HK-2 (cell line): ENCODE measurements at regions not wholly inside any gene's neighbourhood (a gene's known extent, or its start where the extent isn't known, plus 50 kb on each side); places are given as distances from the start of the nearest gene placed in this dataset.

Experiments used
- DNase-seq: peaks from one replicate; pipeline ENCODE4 v3.0.0-alpha.2; 2018; ENCODE audit not compliant: unreplicated experiment

DNA sequence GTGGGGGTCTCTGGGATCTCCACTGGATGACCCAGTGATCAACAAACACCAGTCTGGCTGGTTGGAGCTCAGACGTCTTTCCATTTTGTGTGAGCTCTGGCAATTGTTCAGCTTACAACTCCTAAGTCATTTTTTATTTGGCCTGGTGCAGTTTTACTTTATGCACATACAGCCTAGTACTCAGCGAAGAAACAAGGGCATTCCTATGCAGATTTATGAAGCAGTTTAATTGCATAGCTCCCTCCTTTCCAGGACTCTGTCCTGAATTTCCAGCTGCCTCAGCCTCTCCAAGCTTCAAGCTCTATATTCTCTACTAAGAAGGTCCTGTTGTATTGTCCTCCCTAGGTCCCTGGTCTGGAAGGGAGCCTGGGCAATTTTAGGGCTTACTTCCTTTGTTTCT, 145.6 kb upstream of the GALNT17 start:
- DNase-seq: no peak

GRCh38 chr7:70994176-70994575, 137.8 kb upstream of the GALNT17 start:
- no peak for DNase-seq

GRCh38 chr7:70997261-70997660, 134.7 kb upstream of the GALNT17 start:
- no peak for DNase-seq

- DNase-seq: no peak
Observed at GRCh38 chr7:71005109-71005508, 126.8 kb upstream of the GALNT17 start.

DNA sequence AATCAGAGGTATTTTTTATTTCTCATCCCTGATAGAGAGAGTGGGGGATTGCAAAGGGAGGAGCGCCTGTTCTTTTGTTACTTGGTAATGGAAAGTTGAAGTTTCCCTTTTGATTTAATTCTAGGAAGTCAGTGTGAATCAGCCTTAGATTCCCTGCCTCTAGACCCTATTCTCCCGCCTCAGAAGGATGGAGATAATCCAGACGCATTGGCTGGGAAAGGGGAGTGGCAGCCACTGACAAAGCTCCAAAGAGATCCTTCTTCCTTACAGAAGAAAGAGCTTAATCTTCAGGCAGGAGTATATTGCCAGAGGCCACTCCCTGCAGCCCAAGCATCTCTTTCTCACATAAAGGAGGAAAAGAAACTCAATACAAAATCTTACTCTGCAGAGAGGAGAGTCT, 122.3 kb upstream of the GALNT17 start:
- no peak for DNase-seq

GRCh38 chr7:71015252-71015900, 116.6 kb upstream of the GALNT17 start:
- no peak for DNase-seq

DNA sequence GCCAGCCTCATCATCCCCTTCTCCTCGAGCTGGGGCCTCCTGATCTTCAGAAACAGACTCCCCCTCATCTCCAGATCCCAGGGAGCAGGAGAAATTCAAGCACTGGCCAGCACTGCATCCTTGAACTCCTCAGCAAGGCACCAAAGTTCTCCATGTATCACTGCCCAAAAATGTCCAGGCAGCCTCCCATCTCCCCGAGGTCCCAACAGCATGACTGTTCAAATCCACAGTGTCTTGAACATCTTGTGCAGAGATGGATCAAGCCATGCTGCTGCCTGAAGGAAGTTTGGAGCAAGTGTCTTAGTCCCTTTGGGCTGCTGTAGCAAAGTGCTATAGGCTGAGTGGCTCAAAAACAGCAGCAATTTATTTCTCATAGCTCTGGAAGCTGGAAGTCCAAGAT, 115.5 kb upstream of the GALNT17 start:
- DNase-seq: no peak

DNA sequence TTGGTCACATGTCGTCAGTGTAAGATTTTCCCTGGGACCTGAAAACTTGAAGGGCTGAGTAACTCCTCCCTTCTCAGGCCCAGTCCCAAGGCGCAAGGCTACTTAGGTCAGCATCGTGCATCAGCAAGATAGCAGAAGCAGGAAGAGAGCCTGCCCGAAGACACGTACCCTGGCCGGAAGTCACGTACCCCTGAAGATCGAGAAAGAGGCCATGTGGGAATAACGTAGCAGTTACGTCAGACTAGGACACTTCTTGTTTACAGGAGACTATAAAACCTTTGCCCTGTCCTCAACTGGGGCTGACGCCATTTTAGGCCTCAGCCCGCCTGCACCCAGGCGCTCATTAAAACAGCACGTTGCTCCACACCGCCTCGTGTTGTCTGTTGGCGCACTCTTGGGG, 114.3 kb upstream of the GALNT17 start:
- no peak for DNase-seq

GRCh38 chr7:71019706-71020105, 112.2 kb upstream of the GALNT17 start:
- DNase-seq: no peak

- DNase-seq: no peak
Observed at GRCh38 chr7:71021131-71021530, 110.8 kb upstream of the GALNT17 start.

DNA sequence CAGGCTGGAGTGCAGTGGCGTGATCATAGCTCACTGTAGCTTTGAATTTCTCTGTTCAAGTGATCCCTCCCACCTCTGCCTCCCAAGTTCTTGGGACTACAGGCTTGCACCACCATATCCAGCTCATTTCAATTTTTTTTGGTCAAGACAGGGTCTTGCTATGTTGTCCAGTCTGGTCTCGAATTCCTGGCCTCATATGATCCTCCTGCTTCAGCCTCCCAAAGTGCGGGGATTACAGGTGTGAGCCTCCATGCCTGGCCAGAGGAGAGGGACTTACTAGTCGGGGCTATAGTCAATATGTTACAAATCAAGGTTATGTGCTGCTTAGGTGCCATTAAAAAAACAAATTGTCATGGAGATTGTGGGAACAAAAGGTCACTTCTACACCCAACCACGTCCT, 105.3 kb upstream of the GALNT17 start:
- no peak for DNase-seq

- no peak for DNase-seq
Observed at GRCh38 chr7:71034243-71034642, 97.7 kb upstream of the GALNT17 start.

DNA sequence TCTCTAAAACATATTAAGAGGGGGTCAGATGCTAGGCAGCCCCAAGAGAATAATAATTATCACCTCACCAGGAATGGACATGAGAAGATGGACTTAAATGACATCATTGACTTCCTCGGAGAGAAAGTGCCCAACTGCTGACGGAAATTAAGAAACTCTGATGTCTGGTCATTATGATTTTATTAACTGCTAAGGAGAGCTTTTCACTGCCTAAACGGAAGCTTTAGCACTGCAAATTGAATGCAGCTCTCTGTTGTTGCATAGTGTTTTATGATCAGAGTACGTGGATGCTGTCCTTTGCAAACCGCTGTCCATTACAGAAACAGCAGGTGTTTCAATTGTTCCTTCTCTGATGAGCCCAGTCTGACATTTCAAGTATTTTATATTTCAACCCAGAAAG, 89.4 kb upstream of the GALNT17 start:
- no peak for DNase-seq

DNA sequence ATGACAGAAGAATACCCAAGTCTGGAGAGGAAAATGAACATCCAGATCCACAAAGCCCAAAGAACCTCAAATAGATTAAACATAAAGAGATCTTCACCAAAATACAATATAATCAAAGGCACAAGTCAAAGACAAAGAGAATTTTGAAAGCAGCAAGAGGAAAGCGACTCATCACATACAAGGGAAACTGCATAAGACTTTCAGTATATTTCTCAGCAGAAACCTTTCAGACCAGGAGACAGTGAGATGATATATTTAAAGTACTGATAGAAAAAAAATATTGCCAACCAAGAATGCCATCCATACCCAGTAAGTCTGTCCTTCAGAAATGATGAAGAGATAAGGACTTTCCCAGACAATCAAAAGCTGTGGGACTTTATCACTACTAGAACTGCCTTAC, 81.5 kb upstream of the GALNT17 start:
- no peak for DNase-seq

- no peak for DNase-seq
Observed at GRCh38 chr7:71055504-71055903, 76.4 kb upstream of the GALNT17 start.

GRCh38 chr7:71077743-71078476, 54.0 kb upstream of the GALNT17 start:
- no peak for DNase-seq
